HG03097 (cell line): ENCODE measurements at regions not wholly inside any gene's neighbourhood (a gene's known extent, or its start where the extent isn't known, plus 50 kb on each side); places are given as distances from the start of the nearest gene placed in this dataset.

ENCODE experiments used
- ATAC-seq: cut with Tn5 transposase; IDR thresholded peaks from one replicate; pipeline ENCODE4 v1.9.1; 2021; ENCODE audit not compliant: unreplicated experiment, low FRiP score

DNA sequence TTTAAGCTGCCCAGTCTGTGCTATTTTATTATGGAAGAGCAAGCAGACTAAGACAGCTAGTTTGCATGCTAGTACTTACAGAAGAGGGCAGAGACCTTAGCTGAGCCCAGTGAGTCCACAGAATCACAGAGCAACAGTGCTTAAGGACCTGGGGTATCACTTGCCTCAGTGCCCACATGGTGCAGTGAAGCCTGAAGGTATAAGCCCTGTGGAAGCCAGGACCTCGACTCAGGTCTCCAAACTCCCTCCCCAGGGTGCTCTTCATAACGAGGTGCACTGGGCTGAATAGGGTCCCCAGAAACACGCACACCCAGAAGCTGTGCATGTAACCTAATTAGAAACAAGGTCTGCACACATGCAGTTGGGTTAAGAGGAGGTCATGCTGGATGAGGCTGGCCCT is 718.1 kb downstream of the GALR1 start:
- no peak for ATAC-seq

DNA sequence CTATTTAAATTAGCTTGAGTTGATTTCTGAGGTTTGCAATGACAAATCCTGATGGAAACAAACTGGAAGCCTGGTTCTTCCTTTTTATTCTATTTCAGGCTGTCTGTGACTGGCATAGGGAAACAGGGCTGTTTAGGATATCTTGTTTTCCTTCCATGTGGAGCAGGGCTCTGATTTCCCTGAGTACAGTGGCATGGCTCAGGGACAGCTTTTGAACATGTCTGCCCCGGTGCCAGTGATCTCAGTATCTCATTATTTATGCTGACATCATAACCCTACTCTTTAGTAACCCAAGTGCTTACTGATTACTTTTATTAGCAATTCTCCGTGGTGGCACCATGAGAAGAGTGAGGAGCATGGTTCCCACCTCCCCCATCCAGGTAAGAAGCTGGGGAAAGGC is 720.3 kb downstream of the GALR1 start:
- no peak for ATAC-seq

DNA sequence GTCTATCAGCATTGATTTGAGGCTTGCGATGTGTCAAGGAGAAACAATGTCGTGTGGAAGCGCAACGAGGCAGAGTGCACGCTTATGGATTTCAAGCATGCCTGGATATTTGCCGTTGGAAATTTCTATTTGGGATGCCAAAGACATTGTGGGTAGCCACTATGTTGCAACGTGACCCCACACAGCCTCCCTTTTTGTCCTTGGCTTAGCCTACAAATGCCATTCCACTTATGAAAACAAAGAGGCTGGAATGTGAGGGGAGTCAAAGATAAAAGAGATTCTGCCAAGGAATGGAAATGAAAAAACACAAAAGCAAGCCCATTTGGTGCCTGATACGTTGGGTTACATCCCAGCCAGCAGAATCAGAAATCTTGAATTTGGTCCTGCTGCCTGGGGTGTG is 721.2 kb downstream of the GALR1 start:
- ATAC-seq = no peak

DNA sequence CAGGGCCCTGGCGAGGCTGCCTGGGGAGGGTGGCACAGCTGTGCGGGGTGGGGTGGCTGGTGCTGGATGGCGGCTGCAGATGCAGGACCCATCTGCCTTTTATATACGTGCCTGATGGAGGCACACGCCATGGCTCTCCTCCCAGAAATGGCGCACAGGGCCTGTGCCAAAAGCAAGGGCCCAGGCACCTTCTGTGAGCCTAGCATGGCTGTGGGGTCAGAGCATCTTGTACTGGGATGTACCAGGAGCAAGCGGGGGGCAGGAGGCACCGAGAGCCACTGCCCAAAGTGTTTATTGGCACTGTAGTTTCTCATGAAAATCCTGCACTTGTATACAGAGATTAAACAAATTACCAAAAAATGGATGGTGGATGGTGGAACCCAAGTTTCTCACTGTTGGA is 724.1 kb downstream of the GALR1 start:
- no peak for ATAC-seq

DNA sequence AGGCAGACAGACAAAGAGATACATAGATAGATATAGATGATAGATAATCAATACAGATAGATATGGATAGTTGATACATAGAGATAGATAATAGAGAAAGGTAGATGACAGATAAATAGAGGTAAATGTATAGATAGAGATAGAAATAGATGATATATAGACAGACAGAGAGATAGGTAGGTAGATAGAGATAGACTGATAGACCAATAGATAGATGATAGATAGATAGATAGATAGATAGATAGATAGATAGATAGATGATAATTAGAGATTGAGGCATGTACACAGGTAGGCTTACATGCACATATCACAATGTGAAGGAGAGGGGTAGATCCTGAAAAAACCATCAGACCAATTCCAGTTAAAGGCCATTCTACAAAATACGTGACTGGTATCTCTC is 724.7 kb downstream of the GALR1 start:
- ATAC-seq = no peak

DNA sequence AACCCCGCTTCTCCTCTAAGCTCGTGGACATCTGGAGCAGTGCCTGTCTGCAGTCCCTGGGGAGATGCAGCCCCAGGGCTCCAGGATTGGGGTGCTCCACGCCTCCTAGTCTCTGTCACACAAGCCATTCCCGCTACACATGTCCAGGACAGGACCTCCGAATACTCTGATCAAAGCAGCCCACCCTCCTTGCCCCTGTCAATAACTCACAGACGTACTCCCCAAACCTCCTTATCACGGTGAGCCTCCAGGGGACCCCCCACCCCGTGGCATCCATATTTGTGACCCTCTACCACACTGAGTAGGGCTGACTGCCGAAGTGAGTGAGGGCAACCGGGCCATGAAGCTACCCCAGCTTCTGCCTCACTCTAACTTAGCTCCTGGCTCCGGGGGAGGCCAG is 727.7 kb downstream of the GALR1 start:
- ATAC-seq = no peak

DNA sequence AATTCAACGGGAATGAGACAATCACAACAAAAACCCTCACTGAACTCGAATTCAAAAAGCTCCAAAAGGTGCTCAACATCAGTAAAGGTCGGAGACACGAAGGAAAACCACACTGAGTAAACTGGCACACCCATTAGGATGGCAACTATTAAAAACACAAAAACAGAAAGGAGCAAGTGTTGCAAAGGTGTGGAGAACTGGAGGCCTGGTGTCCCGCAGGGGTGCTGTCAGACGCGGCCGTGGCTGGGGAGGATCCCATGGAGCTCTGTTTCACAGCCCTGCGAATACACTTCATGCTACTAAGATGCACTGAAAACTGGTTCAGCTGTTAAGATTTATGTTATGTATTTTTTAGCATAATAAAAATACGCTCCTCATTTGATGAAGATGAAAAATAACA is 730.6 kb downstream of the GALR1 start:
- no peak for ATAC-seq

DNA sequence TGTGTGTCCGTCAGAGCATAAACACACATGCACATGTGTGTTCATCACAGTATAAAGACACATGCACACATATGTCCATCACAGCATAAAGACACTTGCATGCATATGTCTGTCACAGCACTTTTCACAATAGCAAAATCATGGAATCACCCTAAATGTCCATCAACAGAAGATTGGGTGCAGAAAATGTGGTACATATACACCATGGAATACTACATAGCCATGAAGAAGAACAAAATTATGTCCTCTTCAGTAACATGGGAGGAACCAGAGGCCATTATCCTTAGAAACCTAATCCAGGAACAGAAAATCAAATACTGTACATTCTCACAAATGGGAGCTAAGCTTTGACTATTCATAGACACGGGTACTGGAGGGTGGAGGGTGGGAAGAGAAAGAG is 732.2 kb downstream of the GALR1 start:
- no peak for ATAC-seq

DNA sequence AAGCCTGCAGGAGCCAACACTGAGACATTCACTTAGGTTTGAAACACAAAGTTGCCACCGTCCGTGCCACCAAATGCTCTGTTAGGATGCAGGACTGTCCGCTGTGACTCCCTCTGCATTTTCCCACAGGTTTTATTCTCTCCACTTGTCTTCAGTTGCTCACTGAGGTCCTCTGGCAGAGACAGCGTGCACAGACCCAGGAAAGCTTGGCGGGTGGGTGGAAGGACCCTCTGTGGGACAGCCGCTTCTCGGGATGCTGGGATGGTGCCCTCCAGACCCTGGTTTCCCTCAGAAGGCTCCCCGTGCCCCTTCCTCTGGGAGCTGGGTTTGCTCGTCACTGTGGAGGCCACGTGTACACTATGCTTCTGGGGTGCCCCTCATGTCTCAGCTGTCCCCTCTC is 733.6 kb downstream of the GALR1 start:
- ATAC-seq = no peak

DNA sequence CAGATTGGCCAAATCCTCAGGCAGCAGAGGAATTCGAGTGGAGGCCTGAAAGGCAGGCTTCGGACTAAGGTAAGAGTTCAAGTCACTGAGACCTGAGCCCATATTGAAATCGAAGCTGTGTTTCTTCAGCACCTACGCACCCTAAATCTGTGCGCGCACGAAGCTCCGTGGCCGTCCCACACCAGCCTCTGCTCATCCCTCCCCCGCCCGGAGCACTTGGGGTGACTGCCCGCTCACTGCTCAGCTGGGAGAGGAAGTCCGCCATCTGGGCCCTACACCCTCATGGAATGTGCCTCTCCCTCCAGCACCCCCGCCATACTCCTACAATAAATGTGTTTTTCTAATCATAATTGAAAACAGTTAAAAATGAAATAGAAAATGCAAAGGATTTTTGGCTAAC is 734.5 kb downstream of the GALR1 start:
- no peak for ATAC-seq

DNA sequence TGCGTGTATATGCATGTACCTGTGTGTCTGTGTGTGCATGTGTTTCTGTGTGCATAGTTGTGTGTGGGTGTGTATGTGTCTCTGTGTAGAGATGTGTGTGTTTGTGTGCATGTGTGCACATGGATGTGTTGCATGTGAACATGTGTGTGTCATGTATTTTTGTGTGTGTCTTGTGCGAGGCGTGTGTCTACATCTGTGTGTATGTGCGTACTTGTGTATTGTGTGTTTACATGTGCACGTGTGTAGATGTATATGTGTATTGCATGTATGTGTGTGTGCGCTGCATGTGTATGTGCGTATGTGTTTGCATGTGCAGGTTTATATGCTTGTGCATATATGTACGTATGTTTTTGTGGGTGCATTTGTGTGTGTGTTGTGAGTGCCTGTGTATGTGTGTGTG is 735.2 kb downstream of the GALR1 start:
- no peak for ATAC-seq

DNA sequence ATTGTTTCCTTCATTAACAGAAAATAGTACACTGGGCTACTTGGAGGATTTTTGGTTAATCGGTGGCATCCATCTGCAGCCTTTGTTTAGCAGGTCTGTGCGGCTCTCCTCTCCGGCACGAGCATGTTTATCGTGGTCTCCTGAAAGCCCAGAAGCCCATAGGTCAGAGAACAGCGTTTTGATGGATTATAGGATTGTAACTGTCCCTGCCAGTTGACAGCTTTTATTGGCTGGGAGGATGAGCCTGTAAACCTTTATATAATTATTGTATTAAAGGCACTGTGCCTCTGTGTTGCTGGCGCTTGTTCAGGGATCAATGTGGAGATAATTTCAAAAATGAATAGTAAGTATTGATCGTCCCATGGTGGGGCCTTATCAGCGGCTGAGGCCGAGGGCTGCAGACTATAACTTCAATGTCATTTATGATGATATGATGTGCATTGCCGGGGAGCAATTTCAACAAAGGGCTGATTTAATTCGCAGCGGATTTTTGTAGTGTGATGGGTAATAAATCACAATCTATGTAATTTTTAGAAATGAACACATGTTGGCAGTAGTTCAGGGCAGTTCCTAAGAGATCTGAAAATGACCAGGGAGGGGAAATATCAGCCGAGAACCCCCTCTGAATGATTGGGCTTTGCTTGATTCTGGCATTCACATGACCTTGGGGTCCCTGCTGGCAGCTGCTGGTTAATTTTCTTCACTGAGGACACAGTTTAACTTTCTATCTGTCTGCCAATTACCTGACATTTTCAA is 736.1 kb downstream of the GALR1 start:
- ATAC-seq = no peak

DNA sequence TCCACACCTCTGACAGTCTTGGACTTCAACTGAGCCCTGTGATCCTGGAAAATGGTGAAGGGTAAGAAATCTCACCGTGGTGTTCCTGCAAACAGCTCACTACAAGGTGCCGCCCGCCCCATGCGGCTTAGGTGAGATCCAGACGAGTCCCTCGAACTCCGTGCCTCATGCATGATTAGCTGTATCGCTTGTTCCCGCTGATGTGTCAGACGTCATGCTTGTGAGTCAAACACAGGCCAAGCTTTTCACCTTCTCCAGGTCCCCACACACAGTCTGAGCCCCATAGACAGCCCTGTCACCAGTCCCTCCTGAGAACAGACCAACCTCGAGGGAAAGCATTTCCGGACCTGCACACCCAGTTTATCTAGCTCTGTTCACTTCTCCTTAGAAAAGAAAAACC is 740.5 kb downstream of the GALR1 start:
- no peak for ATAC-seq

DNA sequence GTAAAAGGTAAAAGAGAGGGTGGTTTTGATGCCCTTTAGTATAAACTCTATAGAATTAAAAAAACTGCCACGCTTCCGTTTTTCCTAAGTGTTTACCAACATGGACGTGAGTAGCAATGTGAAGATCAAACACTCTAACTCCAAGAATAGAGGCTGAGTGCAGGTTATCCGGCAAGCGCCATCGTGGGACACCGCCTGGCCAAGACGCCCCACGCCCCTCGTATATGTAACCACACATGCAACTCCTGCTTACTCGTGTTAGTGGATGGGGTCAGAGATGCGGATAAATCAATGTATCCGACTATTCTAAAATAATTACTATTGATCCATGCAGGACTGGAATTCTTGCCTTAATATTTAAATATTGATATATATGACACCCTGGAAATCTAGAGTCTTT is 741.3 kb downstream of the GALR1 start:
- ATAC-seq = no peak

DNA sequence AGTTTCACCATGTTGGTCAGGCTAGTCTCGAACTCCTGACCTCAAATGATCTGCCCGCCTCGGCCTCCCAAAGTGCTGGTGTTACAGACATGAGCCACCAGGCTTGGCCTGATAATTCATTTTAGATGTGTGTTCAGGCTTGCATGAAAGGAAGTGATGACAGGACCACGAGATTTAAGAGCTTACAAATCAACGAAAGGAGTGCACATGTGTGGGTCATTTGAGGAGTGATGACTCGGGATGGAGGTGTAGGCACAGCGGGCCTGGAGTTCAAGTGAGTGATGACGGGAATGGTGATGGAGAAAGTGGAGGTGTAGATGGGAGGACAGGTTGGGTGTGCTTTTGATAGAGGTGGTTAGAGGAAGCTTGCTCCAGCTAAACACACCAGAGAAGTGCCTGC is 742.4 kb downstream of the GALR1 start:
- ATAC-seq = no peak

DNA sequence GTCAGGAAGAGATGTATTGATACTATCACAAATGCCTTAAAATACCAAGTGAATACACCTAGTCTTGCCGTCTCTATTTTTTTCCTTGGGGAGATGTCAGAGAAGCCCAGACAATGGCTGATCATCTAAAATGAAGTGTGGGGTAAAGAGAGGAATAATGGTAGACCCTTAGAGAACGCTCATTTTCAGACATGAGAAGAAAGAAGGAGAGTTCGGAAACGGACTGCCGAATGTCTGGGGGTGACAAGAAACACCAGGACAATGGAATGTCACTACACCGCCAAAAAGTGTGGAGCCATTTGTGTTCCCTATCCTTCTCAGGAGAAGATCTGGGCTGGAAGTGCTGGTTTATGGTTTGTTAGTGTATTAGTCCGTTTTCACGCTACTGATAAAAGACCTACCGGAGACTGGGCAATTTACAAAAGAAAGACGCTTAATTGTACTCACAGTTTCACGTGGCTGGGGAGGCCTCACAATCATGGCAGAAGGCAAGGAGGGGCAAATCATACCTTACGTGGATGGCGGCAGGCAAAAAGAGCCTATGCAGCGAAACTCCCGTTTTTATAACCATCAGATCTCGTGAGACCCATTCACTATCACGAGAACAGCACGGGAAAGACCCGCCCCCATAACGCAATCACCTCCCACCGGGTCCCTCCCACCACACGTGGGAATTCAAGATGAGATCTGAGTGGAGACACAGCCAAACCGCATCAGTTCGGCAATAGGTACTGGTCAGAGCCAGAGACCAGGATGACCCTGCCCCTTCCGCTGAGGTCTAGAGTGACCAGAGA is 743.7 kb downstream of the GALR1 start:
- no peak for ATAC-seq

DNA sequence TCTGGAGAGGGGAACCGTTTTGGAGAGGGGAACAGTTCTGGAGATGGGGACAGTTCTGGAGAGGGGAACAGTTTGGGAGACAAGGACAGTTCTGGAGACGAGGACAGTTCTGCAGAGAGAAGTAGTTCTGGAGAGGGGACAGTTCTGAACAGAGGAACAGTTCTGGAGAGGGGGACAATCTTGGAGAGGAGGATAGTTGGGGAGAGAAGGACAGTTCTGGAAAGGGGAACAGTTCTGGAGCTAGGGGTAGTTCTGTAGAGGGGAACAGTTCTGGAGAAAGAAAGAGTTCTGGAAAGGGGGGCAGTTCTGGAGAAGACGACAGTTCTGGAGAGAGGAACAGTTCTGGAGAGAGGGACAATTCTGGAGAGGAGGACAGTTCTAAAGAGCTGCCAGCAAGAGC is 745.9 kb downstream of the GALR1 start:
- ATAC-seq = no peak

DNA sequence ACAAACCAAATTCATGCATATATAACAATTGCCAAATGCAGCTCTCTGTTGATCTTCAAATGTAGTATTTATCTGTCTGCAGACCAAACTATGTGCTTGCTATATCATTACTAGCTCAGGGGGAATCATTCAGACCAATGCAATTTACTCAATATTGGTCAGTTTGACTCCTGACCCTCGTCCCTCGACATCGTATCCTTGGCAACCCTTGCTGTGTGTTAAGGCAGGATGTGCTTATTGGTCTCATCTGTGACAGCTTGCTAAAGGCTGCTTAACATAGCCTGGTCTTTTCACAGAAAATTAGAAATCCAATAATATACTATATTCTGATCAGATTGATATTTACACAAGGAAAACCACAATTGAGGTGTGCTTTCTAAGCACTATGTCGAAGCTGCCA is 747.1 kb downstream of the GALR1 start:
- no peak for ATAC-seq

DNA sequence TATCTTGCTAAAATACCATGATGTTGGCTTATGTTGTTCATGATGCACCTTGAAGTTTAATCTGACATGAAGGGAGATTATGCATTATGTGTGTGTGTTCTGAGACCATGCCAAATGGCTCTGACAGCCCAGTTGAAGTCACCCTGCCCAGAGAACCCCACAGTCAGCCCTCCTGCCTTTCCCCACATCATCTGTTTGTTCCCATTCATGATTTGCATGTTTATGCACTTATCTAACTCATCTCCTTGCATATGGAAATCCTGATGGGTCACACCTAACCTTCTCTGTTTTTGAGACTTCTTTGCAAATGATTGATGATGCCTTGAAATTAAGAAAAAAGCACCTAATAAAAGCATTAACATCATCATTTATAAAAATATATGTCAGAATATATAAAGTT is 752.2 kb downstream of the GALR1 start:
- no peak for ATAC-seq

DNA sequence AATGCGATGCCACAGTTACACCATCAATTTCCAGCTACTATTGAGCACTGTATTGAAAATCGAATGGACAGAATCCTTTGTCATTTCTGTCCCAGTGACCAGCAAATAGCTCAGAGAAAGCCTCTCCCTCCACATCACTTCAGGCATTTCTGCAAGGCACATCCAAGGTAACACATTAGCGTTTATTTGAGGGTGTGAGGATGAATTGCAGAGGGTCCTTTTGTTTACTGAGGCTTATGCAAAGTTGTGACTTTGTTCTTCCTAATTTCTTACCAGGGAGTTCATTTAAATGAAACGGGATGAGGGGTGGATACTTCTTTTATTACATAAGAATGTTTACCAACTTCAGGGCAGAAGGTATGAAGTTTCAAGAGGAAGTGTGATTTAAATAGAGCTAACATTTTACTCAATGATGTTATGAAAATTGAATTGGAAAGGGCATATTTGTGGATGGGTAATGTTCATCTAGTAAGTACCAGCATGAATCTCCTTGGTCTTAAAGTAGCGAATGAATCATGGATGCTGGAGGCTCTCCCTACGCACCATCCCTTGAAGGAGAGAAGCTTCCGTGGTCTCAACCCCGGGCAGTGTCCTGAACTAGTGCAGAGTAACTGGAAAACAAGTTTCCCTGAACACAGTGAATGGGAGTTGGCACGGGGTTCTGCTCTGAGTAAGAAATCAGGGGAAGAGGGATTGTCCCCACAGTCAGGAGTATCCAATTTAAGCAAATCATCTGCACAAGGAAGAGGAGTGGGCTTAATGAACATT is 756.5 kb downstream of the GALR1 start:
- ATAC-seq = no peak

DNA sequence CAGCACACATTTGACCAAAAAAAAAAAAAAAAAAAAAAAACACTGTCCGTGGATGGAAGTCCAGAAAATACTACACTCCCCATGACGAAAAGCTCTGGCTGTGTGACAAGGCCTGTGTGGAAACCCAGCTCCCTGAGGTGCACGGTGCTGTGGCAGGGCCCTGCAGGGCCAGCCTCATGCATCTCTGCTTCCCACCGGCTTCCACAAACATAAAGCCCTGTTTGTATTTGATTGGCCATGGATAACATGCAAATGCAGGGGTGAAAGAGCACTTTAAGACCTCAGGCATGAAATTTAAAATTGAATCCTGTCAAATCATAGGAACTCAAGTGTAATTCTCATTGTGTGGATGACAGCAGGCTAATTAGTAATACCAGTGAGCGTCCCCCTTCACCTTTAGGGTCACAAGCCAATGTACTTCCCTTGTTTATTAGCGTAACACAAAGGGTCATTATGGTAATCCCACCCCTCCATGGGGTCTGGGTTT is 757.2 kb downstream of the GALR1 start:
- no peak for ATAC-seq
